HG03469 (cell line): ENCODE measurements at regions not wholly inside any gene's neighbourhood (a gene's known extent, or its start where the extent isn't known, plus 50 kb on each side); places are given as distances from the start of the nearest gene placed in this dataset.

ENCODE experiments used
- ATAC-seq: cut with Tn5 transposase; IDR thresholded peaks from one replicate; pipeline ENCODE4 v1.9.1; 2021; ENCODE audit warnings: mild to moderate bottlenecking, moderate library complexity, moderate number of reproducible peaks; ENCODE audit not compliant: unreplicated experiment

DNA sequence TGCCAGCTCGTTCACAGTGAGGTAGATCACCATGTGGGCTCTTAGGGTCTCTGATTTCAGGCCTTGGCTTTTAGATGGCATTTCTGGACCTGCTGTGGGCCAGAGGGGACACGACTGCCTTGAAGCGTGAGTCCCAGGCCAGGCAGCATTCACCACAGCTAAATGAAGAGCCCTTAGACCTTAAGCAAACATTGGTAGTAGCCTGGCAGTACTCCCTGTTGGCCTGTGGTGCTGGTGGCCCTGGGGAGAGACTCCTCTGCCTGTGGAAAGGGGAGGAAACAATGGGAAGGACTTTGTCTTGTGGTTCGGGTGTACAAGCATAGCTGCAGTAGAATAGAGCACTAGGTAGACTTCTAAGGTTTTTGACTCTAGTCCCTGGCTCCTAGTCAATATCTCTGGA is 456.0 kb upstream of the DCC start:
- no peak for ATAC-seq

DNA sequence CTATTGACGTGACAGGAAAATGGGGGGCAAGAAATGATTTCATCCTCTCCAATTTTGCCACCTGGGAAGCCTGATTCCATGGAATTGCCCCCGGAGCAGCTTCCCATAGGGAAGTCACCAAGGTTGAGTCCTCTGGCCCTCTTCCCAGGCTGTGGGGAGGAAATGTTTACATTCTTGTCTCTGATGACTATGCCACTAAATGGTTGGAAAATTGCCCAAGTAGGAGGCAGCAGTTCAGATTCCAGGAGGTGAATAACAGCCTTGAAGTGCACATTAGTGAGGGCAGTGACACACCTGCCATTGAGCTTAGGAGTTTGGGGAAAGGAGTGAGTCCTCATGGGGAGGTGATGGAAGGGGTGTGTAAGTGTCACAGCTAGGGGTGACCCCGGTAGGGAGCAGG is 449.2 kb upstream of the DCC start:
- ATAC-seq: no peak

DNA sequence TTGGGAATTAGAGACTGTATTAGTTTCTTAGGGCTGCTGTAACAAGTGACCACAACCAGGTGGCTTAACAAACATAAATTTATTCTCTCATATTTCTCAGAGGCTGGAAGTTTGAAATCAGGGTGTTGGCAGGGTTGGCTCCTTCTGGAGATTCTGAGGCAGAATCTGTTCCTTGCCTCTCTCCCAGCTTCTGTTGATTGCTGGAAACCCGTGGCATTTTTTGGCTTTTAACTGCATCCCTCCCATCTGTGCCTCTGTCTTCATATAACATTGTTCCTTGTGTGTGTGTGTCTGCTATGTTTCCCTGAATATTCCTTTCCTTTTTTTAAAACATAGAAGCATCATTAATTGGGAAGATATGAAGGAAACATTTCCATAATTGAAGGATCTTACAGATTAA is 448.1 kb upstream of the DCC start:
- no peak for ATAC-seq

DNA sequence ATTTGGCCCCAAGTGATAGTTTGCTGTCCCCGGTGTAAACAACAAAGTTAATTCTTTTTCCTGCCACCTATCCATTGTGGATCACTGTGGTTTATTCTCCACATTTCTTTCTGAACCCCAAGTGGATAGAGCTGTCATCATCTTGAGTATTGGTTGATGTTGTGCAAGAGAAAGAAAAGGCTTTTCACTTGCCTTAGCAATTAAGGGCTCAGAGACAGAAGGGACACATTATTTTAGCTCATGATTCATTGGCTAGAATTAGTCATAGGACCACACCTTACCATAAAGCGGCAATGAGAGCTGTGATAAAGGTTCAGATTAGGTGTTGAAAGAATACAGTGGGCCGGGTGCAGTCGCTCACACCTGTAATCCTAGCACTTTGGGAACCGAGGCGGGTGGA is 442.1 kb upstream of the DCC start:
- no peak for ATAC-seq

DNA sequence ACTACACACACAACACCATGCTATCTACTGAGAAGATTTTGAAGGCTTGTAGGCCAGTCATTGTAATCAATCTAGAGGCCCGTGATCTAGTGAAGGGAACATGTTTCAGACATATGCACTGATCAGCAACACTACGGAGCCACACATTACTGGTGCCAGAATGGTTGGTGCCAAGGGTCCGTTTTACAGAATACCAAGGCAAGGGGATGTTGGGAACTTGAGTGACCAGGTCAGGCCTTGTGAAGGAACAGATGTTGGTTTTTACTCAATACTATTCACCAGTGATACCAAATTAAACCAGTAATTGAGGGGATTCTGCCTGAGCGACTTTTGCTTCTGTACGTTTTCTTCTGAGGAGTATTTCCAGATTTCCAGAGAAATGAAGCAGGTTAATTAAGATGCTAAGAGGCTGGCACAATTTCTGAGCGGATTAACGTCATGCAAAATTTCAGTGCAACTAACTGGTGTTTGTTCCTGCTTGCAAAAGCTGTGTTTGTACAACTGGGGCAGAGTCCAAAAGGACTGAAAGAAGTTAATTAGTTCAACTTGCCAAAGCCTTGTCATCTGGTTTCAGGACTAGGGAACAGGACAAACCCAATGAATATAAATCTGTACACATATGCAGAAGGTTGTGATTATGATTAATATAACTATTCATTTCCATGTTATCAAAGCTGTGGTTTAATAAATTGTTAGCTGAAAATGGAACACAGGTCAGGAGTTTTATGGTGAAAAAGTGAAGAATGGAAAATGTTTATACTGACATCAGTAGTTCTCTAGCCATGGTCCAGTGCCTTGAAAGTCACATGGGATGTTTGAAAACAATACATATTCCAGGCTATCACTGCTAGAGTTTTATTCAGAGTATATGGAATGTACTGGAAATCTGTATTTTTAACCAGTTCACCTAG is 432.1 kb upstream of the DCC start:
- no peak for ATAC-seq

DNA sequence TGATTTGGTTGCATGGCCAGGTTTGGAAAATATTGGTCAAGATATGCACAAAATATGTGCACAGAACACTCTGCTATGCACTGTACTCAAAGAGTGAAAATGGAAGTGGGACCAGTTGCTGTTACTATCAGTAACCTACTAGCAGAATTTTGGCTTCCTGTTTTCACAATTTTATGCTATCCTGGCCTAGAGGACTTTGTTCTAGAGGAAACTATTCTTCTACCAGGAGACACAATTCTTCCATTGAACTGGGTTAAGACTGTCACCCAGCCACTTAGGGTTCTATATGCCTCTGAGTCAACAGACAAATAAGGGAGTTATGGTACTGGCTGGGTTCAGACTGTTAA is 431.4 kb upstream of the DCC start:
- ATAC-seq: no peak

DNA sequence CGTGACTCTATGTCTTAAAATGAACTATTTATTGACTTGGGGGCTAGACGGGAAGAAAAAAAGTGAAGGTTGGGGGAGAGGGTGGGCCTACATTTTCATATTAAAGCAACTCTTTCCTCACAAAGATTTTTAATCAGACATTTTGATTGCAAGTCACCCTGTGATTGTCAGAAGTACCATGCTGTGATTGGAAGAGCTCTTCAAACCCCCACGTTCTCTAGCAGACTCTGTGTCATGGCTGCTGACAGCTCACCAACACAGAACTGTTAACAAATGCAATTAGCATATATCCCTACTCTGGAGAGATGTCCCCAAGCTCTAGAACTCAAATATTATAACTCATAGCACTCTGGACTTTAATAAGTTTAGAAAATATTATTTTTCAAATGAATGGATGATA is 428.4 kb upstream of the DCC start:
- no peak for ATAC-seq

DNA sequence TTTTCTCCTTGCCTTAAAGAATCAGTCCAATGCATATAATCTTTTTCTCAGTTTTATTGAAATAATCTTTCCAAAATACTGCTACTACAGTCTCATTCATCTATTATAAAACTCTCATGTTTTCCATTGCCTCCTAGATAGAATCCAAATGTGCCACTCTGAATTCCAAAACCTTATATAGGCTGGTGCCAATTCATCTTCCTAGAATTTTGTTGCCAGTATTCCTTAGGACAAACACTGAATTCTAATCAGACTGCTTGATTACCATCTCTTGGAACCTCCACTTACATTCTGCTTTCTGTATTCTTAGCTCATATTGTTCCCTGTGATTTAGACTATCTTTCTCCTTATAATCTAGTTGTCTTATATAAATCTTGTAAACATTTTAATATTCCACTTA is 427.6 kb upstream of the DCC start:
- ATAC-seq: no peak

DNA sequence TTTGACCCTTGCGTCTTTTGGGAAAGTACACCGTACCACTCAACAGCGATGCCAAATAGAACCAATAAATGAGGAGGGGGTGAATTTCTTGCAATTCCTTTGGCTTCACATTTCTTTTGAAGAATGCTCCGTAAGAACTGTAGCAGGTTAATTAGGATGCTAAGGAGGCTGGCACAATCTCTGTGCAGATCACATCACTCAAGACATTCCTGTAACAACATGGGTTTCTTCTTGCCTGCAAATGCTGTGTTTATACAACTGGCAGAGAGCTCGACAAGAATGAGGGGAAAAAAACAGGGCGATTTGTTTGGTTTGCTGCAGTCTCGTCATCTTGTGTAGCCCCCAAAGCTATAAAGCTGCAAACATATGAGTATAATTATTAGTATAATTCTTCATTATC is 424.8 kb upstream of the DCC start:
- ATAC-seq: no peak

DNA sequence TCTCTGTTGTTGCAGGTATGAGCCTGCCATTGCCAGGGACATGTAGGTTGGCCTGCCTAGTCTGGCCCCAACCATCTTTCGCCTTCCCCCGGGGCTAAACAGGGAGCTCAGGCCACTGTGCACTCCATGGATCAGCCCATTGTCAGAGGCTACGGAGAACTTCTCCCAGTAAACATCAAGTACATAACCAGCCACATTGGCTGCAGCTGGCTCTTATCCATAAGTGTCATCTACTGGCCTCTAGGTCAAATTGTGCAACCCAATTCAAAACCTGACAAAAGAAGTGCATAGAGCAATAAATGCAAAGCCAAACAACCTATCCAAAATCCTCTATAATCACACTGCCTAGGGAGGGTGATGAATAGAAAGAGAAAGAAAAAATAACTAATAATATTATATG is 418.1 kb upstream of the DCC start:
- no peak for ATAC-seq

DNA sequence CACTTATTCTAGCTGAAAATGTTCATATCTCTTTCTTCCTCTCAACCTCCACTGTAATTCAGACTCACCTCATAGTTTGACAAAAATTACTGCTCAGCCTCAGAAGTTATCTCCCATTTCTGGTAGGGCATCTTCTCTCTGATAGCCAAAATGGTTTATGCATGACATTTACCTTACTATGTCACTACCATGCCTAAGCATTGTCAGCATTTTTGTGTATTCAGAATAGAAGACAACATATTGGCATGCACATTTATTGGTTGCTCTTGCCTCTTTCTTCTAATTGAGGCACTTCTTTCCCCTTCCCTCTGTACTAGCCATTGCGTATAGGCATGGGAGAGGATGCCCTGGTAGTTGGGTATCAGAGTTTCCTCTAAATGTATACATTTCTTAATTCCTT is 406.1 kb upstream of the DCC start:
- no peak for ATAC-seq

DNA sequence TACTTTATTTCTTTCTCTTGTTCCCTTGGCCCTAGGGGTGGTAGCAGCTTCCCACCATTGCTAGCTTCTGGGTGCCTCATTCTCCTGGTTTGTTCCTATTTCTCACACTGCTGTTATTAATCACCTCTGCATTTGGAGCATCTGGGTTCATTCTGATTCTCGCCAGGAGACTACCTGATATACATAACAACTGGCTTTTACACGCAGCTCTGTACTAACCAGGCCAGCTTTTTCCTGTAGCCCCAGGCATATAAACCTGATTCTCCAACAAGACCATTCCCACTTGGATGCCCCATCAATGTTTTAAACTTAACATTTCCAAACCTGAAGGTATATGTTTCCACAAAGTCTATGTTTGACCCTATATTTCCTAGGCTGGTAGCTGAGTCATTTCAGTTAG is 403.9 kb upstream of the DCC start:
- no peak for ATAC-seq

DNA sequence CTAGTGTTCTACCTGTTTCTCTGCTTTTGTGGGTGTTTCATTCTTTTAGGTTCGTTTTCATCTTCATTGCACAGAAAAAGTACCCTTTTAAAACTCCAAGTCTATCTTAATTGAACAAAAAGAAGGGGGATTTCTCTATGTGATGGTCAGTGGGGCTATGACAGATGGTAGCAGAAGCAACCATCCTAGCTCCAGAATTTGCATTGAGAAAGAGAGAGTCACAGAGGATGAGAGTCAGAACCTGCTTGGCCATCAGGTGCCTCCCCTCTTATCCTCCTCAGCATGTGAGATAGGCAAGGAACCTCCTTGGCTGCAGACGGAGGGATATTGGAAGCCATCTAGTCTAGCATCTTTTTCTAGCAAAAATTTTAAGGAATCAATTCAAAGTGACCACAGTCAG is 398.0 kb upstream of the DCC start:
- ATAC-seq: no peak

DNA sequence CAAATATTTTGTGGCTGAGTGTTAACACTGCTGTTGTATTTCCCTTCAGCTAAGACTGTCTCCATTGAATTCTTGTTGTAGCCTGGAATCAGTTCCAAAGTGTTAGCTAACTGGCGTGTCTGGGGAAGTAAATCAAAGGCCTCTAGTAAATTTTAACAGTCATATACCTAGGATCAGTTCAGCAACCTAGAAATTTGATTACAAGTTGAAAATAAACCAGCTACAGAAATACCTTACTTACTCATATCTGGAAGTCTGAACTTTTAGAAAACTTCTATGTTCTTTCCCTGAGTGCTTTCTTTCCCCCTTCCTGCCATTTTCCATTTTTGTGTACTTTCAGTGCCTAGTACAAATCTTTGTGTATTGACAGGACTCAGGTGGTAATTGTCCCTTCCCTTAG is 396.7 kb upstream of the DCC start:
- no peak for ATAC-seq

DNA sequence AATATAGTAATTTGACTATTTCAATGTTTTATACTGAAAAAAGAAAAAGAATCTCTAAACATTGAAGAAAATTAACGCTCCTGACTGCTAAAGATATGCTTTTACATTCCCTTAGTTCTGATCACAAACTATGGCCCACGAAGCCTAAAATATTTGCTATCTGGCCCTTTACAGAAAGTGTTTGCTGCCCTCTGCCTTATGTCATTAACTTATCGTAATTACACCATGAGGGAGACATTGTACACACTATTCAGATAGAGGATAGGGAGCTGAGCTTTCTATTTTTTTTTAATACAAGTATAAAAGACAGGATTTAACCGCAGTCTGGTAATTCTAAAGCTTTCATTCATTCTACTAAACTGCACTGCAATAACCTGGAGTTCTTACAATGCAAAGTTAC is 393.1 kb upstream of the DCC start:
- ATAC-seq: no peak

DNA sequence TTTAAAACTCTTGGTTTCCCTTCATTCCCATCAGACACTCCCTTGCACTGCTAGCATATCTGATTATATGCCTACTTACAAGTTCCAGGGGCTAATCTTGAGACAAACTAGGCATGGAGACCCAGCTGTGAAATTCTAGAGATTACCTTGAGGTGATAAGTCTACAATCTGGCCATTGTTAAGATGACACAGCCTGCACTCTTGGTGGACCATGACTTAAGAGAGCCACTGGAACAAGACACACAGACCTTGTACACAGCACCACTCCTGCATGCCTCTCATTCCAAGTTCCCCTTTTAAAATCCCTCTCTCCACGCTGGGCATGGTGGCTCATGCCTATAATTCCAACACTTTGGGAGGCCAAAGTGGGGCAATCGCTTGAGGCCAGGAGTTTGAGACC is 387.2 kb upstream of the DCC start:
- ATAC-seq: no peak

DNA sequence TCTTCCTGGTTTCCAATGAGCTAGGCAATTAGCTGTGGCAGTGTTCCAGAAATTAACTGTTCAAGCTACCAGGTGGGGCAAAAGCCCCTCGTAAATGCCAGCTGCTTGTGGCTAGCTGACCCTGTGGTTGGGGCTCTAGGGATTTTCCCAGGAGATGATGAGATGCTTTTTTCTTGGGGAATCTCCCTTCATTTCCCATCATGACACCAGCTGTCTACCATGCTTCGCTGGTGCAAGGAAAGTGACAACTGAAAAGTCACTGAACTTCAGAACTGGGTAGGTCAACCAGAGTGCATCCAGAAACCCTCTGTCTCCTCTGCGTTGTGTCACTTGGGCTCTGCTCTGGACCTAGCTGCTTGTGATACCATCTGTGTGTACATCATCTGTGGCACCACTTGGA is 386.5 kb upstream of the DCC start:
- peak; percentile 76 for ATAC-seq

DNA sequence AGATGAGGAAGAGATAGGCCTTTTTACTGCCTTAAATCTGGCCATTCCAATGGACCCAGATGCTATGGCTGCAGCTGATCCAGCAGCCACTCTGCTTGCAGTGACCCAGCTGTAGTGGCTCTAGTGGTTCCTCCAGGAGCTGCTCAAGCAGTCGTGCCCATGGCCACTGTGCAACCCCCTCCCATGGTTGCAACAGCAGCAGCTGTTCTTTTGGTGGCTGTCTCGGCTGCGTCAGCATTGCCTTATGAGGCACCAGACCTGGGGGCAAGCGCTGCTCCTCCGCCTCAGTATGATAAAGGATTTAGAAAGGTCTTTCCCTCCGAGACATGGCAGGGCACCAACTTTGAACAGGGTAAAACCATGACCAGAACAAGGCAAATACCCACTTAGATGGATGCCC is 384.9 kb upstream of the DCC start:
- no peak for ATAC-seq

DNA sequence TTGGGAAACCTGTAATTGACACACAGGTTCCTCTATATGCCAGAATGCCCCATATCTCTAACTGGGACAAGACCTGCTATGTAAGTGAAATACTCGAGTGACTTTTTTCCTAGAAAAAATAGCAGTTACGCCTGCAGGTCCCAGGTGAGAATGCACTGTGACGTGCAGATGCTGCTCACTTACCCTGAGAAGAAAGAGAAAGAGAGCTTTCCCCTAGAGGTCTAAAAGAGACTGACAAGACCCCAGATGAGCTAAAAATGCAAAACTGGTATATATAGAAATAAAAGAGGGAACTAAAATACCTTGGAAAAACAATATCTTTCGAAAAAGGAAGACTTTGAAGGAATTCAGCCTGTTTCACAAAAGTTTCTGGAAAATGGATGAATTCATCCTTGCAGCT is 383.0 kb upstream of the DCC start:
- no peak for ATAC-seq

DNA sequence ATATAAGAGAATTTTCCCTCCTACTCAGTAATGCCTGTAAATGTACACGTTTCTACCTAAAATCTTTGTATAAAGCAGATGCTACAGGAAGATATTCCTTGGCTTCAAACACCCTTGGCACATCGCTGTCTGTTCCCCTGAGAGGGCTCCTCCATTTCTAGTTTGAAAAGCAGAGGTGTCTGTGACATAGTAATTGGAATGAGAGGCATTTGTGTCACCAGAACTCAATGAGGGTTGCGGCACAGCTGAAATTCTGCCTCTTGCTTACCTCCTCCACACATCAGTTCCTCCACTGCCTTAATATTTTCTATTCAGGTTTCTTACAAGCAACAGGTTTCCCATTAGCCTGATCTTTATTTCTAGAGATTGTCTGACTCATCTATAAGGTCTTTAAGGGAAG is 359.9 kb upstream of the DCC start:
- ATAC-seq: no peak

DNA sequence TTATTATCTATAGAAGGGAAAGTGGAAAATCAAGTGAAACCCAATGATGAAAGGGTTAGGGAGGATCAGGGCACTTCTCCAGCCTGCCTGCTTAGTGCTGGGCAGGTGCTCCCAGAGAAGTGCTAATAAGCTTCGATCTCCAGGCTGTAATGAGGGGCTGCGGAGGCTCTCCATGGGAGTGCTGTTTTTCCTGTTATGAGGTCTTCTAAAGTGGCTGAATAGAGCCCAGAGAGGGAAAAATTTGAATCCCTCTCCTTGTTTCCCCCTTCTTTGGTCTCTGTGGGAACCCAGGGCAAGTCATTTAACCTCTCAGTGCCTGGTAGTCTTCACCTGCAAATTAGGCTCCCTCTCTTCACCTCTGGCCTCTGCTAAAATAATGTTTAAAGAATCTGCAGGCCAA is 351.7 kb upstream of the DCC start:
- no peak for ATAC-seq

DNA sequence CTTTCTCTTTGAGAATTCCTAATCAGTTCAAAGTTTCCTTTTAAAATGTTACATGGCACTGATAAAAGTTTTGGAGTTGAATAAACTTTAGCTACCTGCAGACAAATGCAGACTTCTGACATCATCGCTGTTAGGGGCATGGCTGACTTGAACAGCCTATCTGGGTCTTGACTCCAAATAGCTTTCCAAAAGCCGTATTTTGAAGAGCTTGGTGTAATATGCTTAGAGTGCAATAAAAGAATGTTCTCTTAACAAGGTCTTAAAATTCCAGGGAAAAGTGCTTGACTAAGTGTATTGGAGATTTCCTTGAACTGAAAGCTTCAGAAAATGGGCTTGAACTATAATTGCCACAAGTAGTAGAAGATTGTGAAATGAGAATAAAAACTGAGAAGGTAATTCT is 342.9 kb upstream of the DCC start:
- no peak for ATAC-seq

DNA sequence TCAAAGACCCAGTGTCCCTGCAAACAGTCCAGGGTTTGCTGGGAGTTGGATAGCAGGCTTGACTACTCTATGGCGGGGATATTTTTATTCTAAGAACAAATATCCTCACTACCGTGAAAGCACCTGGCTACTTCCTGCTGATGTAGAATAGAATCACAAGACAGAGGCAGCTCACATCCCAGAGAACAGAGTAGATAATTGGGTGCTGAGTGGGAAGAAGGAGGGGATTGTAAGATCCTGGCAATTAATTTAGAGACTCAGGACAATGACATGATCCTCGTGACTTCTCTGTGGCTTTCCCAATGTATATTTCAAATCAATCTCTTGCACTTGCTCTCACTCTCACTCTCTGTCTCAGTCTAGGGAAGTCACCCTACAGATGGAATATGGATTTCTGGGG is 341.9 kb upstream of the DCC start:
- no peak for ATAC-seq
